ENCODE measurements at regions not wholly inside any gene's neighbourhood (a gene's known extent, or its start where the extent isn't known, plus 50 kb on each side); places are given as distances from the start of the nearest gene placed in this dataset.

- Histone ChIP-seq H3K4me3 (no peak overlapping the region), H3K27me3 (ENCODE audit: control insufficient read depth in 2 of 2, insufficient read depth in 2 of 2, low read length in 2 of 2) (no peaks in the 10 kb centered on the region), H2AFZ (ENCODE audit: low read depth, low read length) (no peak overlapping the region), H3K36me3 (ENCODE audit: control insufficient read depth, insufficient read depth, low read length) (no peaks in the 10 kb centered on the region), H3K9me3 (replicated peaks; ENCODE audit: control insufficient read depth, insufficient read depth, low read depth, low read length) (no peaks in the 10 kb centered on the region), H3K9ac (ENCODE audit: insufficient read depth in 1 of 2, low read depth in 2 of 2, low read length in 2 of 2) (no peak overlapping the region), H3K9me1 (ENCODE audit: control insufficient read depth, insufficient read depth, low read length) (no peaks in the 10 kb centered on the region), H3K4me1 (replicated peaks in 1 of 2; ENCODE audit: control insufficient read depth in 2 of 2, insufficient read depth in 2 of 2, low read length in 2 of 2) (no peaks in the 10 kb centered on the region), H3K79me2 (ENCODE audit: control insufficient read depth, insufficient read depth, low read length) (no peaks in the 10 kb centered on the region), H3K27ac (ENCODE audit: extremely low read depth, low read depth, low read length) (no peak overlapping the region), H4K20me1 (replicated peaks; ENCODE audit: control insufficient read depth, insufficient read depth, low read length) (no peaks in the 10 kb centered on the region), H3K4me2 (ENCODE audit: insufficient read depth, low read length) (no peak overlapping the region)
- TF ChIP-seq RBM17 (IDR thresholded peaks at IDR 0.05; ENCODE audit: borderline replicate concordance, low read depth, low read length): no peak
- no peak for TF ChIP-seq TRIM25 (IDR thresholded peaks at IDR 0.05; ENCODE audit: borderline replicate concordance)
- TF ChIP-seq PKNOX1 (IDR thresholded peaks at IDR 0.05): no peak
- TF ChIP-seq ZBTB9 (CRISPR knock-in tag; IDR thresholded peaks at IDR 0.05): no peak
- TF ChIP-seq HDGF (IDR thresholded peaks at IDR 0.05): no peak
- no peak for TF ChIP-seq NR2C2 (CRISPR knock-in tag; IDR thresholded peaks at IDR 0.05)
- TF ChIP-seq NR2C2 (tag; IDR thresholded peaks at IDR 0.05): no peak
- no peak for TF ChIP-seq BRF1 (IDR thresholded peaks at IDR 0.05; ENCODE audit: borderline replicate concordance, extremely low read depth, insufficient read length)
- no peak for TF ChIP-seq STAT5A (IDR thresholded peaks at IDR 0.05; ENCODE audit: borderline replicate concordance, low read length)
- TF ChIP-seq ATF6 (CRISPR knock-in tag; IDR thresholded peaks at IDR 0.05): no peak
- TF ChIP-seq STAT6 (CRISPR knock-in tag; IDR thresholded peaks at IDR 0.05): no peak
- no peak for TF ChIP-seq EHMT2 (IDR thresholded peaks at IDR 0.05)
- in situ Hi-C loops (cut with MboI) (no loop called here), intact Hi-C loops (cut with micrococcal nuclease) (no loop called here)
- ATAC-seq: no peak
- no peak for DNase-seq (ENCODE audit: extremely low read depth in 1 of 4, low spot score in 3 of 4)
- ChIA-PET POLR2A (no interaction called here), CTCF (ENCODE audit: low intra/inter-chr PET ratio) (no interaction called here)
- WGBS (ENCODE audit: insufficient coverage, low coverage, missing lambda C conversion rate): 0% methylated on average over 3 of the region's 3 CpGs
- no TSS peak for BruUV-seq (replicated peaks)
- FAIRE-seq: no peak
These were observed 671.7 kb upstream of the PTBP2 start for GRCh38 chr1:96049759-96050409.
